KMS-11 (cell line): ENCODE measurements at regions not wholly inside any gene's neighbourhood (a gene's known extent, or its start where the extent isn't known, plus 50 kb on each side); places are given as distances from the start of the nearest gene placed in this dataset.
"Not testable (repeated sequence)": the region's sequence is repeated elsewhere in the genome, so short reads cannot be mapped to it uniquely, and the experiment has no call there.

ENCODE experiments used
- H2AFZ ChIP-seq: fragments of 200-600 bp; sonication (generic); 2 replicates; pipeline ENCODE4 v1.6.1; 2016; ENCODE audit warnings: antibody characterized with exemption, mixed run types, low read depth
- H3K27ac ChIP-seq: fragments of 200-600 bp; sonication (generic); 2 replicates; pipeline ENCODE4 v1.6.1; 2016; ENCODE audit warnings: mild to moderate bottlenecking, mixed run types
- H3K27me3 ChIP-seq: fragments of 200-600 bp; sonication (generic); 2 replicates; pipeline ENCODE4 v1.6.1; 2017; ENCODE audit warnings: mild to moderate bottlenecking, low read depth, mixed run types, moderate library complexity; ENCODE audit not compliant: insufficient read depth
- H3K36me3 ChIP-seq: fragments of 200-600 bp; sonication (generic); 2 replicates; pipeline ENCODE4 v1.6.1; 2017; ENCODE audit warnings: mild to moderate bottlenecking, mixed run types; ENCODE audit not compliant: insufficient read depth
- H3K4me1 ChIP-seq: fragments of 200-600 bp; sonication (generic); 2 replicates; pipeline ENCODE4 v1.6.1; 2016; ENCODE audit warnings: mild to moderate bottlenecking, low read depth, mixed run types; ENCODE audit not compliant: poor library complexity, severe bottlenecking
- H3K4me2 ChIP-seq: fragments of 200-600 bp; sonication (generic); 2 replicates; pipeline ENCODE4 v1.7.0; 2016; ENCODE audit warnings: mild to moderate bottlenecking, mixed run types
- H3K4me3 ChIP-seq: fragments of 200-600 bp; sonication (generic); IDR thresholded peaks from 2 replicates; pipeline ENCODE4 v1.6.1; 2017; ENCODE audit warnings: low read depth, low read length, mixed read lengths; ENCODE audit not compliant: insufficient read depth
- H3K79me2 ChIP-seq: fragments of 200-600 bp; sonication (generic); 2 replicates; pipeline ENCODE4 v1.6.1; 2016; ENCODE audit warnings: low read depth, mixed run types; ENCODE audit not compliant: insufficient read depth
- H3K9ac ChIP-seq: fragments of 200-600 bp; sonication (generic); 2 replicates; pipeline ENCODE4 v1.6.1; 2016; ENCODE audit warnings: mild to moderate bottlenecking, mixed run types
- H4K20me1 ChIP-seq: fragments of 200-600 bp; sonication (generic); 2 replicates; pipeline ENCODE4 v1.6.1; 2016; ENCODE audit warnings: mild to moderate bottlenecking, mixed run types; ENCODE audit not compliant: insufficient read depth
- TF ChIP-seq, protein P1 (sequence below): fragments of 200-600 bp; sonication (generic); conservative IDR thresholded peaks from 2 replicates; pipeline ENCODE4 v1.6.1; 2017; ENCODE audit warnings: low read depth, mild to moderate bottlenecking, antibody characterized with exemption, low read length, moderate library complexity, mixed read lengths

DNA sequence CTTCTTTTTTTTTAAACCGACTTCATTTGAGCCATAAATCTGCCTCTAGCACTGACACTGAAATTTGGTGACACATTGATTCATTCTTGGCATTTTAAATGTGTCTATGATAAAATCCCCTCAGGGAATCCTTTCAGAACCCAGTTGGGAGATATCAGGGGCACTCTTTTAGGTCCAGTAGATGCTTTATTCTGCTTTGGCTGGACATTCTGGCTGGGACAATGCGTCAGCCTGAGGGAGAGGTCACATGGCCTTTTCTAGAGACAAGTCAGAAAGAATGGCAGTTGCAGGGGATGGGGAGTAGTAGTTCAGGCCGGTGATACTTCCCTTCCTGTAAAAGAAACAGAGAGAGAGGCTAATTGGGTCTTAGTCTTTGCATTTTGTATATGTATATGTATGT lies 63.1 kb downstream of the TRIM43 start:
- not testable (repeated sequence) for H3K27me3 ChIP-seq, H3K4me3 ChIP-seq, H2AFZ ChIP-seq, H3K4me2 ChIP-seq, H3K9ac ChIP-seq, H3K27ac ChIP-seq, H3K79me2 ChIP-seq, H3K4me1 ChIP-seq, H3K36me3 ChIP-seq, H4K20me1 ChIP-seq

DNA sequence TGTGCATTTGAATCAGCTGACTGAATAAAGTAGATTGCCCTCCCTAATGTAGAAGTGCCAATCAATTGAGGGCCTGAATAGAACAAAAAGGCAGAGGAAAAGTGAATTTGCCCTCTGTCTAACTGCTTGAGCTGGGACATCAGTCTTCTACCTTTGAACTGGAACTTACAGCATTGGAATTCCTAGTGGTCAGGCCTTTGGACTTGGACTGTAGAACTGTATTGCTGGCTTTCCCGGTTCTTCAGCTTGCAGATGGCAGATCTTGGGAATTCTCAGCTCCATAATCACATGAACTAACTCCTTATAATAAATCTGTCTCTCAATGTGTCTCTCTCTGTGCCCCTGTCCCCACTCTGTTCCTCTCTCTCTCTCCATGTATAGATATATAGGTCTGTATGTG lies 64.8 kb downstream of the TRIM43 start:
- not testable (repeated sequence) for H2AFZ ChIP-seq, H3K27me3 ChIP-seq, H3K4me2 ChIP-seq, H3K79me2 ChIP-seq, H3K27ac ChIP-seq, H3K4me3 ChIP-seq, H3K4me1 ChIP-seq, H3K9ac ChIP-seq, H3K36me3 ChIP-seq, H4K20me1 ChIP-seq

DNA sequence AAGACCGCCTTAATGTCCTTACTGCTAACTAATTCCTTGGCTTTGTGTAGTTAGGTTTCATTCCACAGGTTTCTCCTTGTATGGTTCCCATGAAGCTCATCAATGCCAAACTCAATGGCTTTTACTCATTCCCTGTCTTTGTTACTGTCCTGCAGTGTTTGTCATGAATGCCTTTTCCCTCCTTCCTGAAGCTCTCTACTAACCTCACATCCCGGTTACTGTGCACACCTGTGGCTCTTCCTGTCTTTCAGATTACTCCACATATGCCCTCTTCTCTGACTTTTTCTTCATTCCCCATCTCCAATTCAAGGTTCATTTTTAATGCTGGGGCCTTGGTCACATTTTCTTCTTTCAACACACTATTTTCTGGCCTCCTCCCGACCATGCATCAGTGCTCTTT lies 66.1 kb downstream of the TRIM43 start:
- H3K4me2 ChIP-seq, H3K9ac ChIP-seq, H3K79me2 ChIP-seq, H3K27me3 ChIP-seq, H3K36me3 ChIP-seq, H3K4me1 ChIP-seq, H2AFZ ChIP-seq, H3K4me3 ChIP-seq, H4K20me1 ChIP-seq, H3K27ac ChIP-seq: not testable (repeated sequence)

DNA sequence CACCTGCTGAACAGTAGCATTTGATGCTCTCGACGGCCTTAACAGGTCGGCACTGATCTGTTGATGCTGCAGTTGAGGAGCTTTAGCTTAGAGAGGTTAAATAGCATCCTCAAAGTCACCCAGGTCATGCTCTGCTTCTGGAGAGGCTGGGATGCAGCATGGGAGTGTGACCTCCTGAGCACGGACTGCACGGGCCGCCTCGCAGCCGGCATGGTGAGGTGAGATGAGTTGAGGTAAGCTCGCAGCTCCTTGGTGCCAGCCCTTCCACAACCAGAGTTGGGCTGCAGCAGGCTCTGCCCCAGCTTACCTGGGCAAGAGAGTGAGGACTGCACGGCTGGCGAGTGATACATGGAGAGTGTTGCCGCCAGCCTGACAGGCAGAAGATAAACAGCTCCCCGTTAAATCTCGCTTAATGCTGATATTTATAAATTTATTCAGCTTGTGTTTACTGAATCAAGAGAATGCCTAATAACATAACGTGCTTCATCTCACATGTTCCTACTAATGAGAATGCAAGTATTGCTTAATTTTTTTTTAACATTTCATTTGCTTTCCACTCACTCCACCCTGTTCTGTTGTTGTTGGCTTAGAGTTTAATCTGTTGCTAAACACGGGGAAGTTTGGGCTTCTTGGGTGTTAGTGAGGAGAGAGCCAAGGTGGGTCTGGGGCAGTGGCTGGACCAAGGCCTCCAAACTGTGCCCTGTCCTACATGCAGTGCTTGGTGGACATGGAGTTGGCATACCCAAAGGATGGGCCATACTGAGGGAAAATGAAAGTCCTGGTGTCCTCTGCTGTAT lies 69.2 kb downstream of the TRIM43 start:
- not testable (repeated sequence) for H3K4me2 ChIP-seq, H3K79me2 ChIP-seq, H4K20me1 ChIP-seq, H3K27me3 ChIP-seq, H3K9ac ChIP-seq, H3K4me3 ChIP-seq, H3K36me3 ChIP-seq, H3K4me1 ChIP-seq, H3K27ac ChIP-seq, H2AFZ ChIP-seq

DNA sequence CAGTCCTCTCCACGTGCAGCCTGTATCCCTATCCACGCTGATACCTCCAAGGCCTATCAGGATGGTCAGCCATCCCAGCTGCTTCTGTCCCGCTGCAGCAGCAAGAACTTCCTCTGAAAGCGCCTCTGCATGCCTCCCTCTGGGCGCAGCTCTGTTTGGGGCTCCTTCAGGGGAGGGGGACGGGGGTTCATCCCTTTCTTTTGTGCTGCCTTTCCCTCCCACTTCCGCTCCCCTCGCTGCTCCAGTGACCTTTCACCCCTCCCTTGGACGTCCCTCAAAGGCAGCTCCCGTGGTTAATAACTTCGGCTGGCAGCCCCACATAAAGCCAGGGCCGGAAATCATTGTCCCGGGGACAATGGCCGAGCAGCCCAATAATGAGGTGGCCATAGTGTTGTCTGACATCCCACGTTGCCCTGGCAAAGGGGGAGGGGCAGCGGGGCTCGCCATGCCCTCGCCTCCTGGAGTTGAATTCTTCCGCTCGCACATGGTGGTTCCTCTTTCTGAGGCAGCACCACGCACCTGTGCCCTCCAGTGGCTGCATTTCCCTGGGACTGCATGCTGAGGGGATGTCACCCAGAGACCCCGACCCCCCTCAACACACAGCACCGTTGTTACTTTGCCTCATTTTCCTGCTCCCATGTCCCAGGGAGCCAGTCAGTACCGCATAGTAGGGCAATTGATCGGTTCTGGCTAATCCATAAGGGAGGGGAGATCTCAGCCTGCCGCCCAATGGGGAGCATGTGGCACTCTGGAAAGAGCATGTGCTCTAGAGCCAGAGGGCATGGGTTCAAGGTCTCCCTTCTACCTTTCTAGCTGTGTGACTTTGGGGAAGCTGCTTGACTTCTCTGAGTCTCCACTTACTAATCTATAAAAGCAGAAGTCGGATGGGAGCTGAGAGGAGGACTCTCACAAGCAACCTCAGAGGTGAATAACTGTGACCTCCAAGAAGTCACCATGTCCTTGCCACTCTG lies 72.0 kb downstream of the TRIM43 start:
- H4K20me1 ChIP-seq, H3K27ac ChIP-seq, H3K9ac ChIP-seq, H2AFZ ChIP-seq, H3K79me2 ChIP-seq, H3K4me2 ChIP-seq, H3K4me1 ChIP-seq, H3K27me3 ChIP-seq, H3K4me3 ChIP-seq, H3K36me3 ChIP-seq: not testable (repeated sequence)

DNA sequence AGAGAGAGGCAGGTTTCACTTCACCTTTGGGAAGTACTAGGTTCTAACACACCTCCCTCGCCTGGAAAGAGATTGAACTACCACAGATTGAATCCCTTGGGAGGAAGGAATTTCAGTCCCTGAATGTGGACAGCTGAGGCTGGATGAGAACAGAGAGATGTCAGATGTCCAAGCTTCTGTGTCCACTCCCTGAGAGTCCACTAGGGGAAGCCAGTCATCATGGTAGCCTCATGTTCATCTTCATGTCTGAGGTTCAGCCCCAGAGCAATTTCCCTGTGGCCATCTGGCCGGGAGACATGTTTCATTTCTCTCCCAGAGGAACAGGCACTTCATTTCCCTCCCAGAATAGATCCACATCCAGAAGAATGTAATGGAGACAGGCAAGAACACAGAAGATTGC lies 74.8 kb downstream of the TRIM43 start:
- H3K27ac ChIP-seq, H3K9ac ChIP-seq, H2AFZ ChIP-seq, H4K20me1 ChIP-seq, H3K4me1 ChIP-seq, H3K4me2 ChIP-seq, H3K4me3 ChIP-seq, H3K36me3 ChIP-seq, H3K79me2 ChIP-seq, H3K27me3 ChIP-seq: not testable (repeated sequence)

DNA sequence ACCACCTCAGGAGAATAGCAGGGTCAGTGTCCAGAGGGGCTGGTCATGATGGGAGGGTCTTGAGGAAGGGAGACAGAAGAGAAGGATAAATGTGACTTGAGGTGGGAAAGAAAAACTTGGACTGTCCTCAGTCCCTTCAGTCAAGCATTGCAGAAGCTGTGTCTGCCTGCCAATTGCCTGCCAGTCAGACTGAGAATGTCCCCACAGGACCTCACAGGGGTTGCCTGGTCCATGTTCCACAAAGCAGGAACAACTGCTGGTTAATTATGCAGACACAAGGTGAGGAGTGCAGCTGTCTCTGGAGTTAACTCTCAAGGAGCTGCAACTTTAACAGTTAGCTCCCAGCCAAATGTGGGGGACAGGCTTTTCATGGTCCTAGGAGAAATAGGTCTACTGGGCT lies 75.7 kb downstream of the TRIM43 start:
- TF ChIP-seq, protein P1, sequence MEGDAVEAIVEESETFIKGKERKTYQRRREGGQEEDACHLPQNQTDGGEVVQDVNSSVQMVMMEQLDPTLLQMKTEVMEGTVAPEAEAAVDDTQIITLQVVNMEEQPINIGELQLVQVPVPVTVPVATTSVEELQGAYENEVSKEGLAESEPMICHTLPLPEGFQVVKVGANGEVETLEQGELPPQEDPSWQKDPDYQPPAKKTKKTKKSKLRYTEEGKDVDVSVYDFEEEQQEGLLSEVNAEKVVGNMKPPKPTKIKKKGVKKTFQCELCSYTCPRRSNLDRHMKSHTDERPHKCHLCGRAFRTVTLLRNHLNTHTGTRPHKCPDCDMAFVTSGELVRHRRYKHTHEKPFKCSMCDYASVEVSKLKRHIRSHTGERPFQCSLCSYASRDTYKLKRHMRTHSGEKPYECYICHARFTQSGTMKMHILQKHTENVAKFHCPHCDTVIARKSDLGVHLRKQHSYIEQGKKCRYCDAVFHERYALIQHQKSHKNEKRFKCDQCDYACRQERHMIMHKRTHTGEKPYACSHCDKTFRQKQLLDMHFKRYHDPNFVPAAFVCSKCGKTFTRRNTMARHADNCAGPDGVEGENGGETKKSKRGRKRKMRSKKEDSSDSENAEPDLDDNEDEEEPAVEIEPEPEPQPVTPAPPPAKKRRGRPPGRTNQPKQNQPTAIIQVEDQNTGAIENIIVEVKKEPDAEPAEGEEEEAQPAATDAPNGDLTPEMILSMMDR, result no peak
- H3K9ac ChIP-seq, result no peak overlapping the region
- no peak overlapping the region for H3K4me2 ChIP-seq
- no peaks in the 10 kb centered on the region for H3K27me3 ChIP-seq
- no peaks in the 10 kb centered on the region for H3K4me1 ChIP-seq
- no peak overlapping the region for H2AFZ ChIP-seq
- no peaks in the 10 kb centered on the region for H4K20me1 ChIP-seq
- no peaks in the 10 kb centered on the region for H3K79me2 ChIP-seq
- no peaks in the 10 kb centered on the region for H3K36me3 ChIP-seq
- H3K27ac ChIP-seq, result no peak overlapping the region
- H3K4me3 ChIP-seq, result no peak overlapping the region

DNA sequence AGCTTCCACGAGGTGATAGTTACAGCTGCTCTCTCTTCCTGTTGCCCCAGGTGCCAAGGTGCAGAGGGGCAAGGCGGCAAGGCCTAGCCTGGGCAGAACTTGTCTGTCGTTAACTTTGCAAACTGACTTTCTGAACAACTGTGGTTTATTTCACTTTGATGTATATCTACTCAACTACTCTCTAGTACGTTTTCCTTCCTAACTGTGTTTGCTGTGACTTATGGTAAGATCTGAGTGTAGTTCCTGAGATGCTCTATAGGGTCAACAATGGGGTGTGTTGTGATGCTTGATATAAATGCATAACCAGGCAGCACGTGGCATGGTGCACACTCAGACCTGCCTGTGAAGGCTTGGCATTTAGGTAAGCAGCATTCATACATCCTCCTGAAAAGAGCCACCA lies 77.1 kb downstream of the TRIM43 start:
- not testable (repeated sequence) for H3K4me3 ChIP-seq, H3K9ac ChIP-seq, H3K4me1 ChIP-seq, H4K20me1 ChIP-seq, H3K4me2 ChIP-seq, H3K79me2 ChIP-seq, H2AFZ ChIP-seq, H3K36me3 ChIP-seq, H3K27me3 ChIP-seq, H3K27ac ChIP-seq
